B cell (primary cell): ENCODE measurements at regions not wholly inside any gene's neighbourhood (a gene's known extent, or its start where the extent isn't known, plus 50 kb on each side); places are given as distances from the start of the nearest gene placed in this dataset.

ENCODE experiments used
- ATAC-seq: fragments of 200-7000 bp; cut with Tn5 transposase; one replicate; pipeline ENCODE4 v1.10.0; 2021; ENCODE audit warnings: low read depth, mild to moderate bottlenecking, moderate number of reproducible peaks, moderate library complexity
- CTCF ChIA-PET: fragments of 350-600 bp; sonication (Branson Sonifier 250); formaldehyde crosslinking; loops from one replicate; lab custom pipeline; 2021; ENCODE audit warnings: antibody characterized with exemption, inconsistent platforms; lab: Charles Lee
- POLR2A ChIA-PET: fragments of 350-600 bp; sonication (Branson Sonifier 250); formaldehyde crosslinking; loops from one replicate; lab custom pipeline; 2021; ENCODE audit warnings: antibody characterized with exemption; lab: Charles Lee
- DNase-seq: peaks from one replicate; pipeline ENCODE4 v3.0.0; 2013
- H2AFZ ChIP-seq: 2 replicates; pipeline ENCODE4 v1.6.1; 2012; ENCODE audit warnings: mild to moderate bottlenecking, low read depth, low read length; ENCODE audit not compliant: insufficient read depth, poor library complexity, severe bottlenecking
- H3K27ac ChIP-seq, 2 donors: 1 replicate in 1 of 2; 2 replicates in 1 of 2; pipeline ENCODE4 v1.5.1; 2012 to 2013; ENCODE audit warnings: low read length in 2 of 2, mild to moderate bottlenecking in 2 of 2, moderate library complexity in 1 of 2
- H3K27me3 ChIP-seq, 4 experiments: fragments of 200-600 bp in 1 of 4; sonication (generic) in 1 of 4; replicated peaks in 1 of 4; 1 replicate in 2 of 4; 2 replicates in 2 of 4; pipeline versions ENCODE4 v1.6.1 to v1.7.0; 2013 to 2016; ENCODE audit warnings: low read length in 3 of 4, mild to moderate bottlenecking in 2 of 4, mixed read lengths in 1 of 4, moderate library complexity in 1 of 4; ENCODE audit not compliant: insufficient read depth in 4 of 4, control insufficient read depth in 3 of 4; ENCODE audit errors: control extremely low read depth in 1 of 4
- H3K36me3 ChIP-seq, 2 experiments: replicated peaks in 1 of 2; 1 replicate in 1 of 2; 2 replicates in 1 of 2; pipeline versions ENCODE4 v1.6.1 to v1.7.1; 2013; ENCODE audit warnings: low read length in 1 of 2; ENCODE audit not compliant: insufficient read depth in 2 of 2, control insufficient read depth in 1 of 2; ENCODE audit errors: control extremely low read depth in 1 of 2, extremely low read depth in 1 of 2
- H3K4me1 ChIP-seq, 2 donors: fragments of 200-600 bp in 1 of 2; sonication (generic) in 1 of 2; 1 replicate in 1 of 2; 2 replicates in 1 of 2; pipeline versions ENCODE4 v1.5.1 to v1.6.1; 2013 to 2017; ENCODE audit warnings: low read length in 2 of 2; ENCODE audit not compliant: control insufficient read depth in 2 of 2, insufficient read depth in 2 of 2
- H3K4me2 ChIP-seq: replicated peaks from 2 replicates; pipeline ENCODE3; 2012; ENCODE audit warnings: mild to moderate bottlenecking, low read depth, low read length; ENCODE audit not compliant: poor library complexity, severe bottlenecking
- H3K4me3 ChIP-seq, 5 experiments: fragments of 200-600 bp in 1 of 5; sonication (generic) in 1 of 5; 1 replicate in 3 of 5; 2 replicates in 2 of 5; pipeline versions ENCODE4 v1.5.1 to v1.7.0; 2011 to 2016; ENCODE audit warnings: low read length in 4 of 5, mild to moderate bottlenecking in 4 of 5, low read depth in 2 of 5, control low read depth in 1 of 5, moderate library complexity in 1 of 5; ENCODE audit not compliant: insufficient read depth in 1 of 5; ENCODE audit errors: control extremely low read depth in 1 of 5, extremely low read depth in 1 of 5
- H3K79me2 ChIP-seq: fragments of 200-600 bp; sonication (generic); one replicate; pipeline ENCODE4 v1.6.0; 2016; ENCODE audit warnings: low read length; ENCODE audit not compliant: control insufficient read depth, insufficient read depth
- H3K9ac ChIP-seq: fragments of 200-600 bp; sonication (generic); 2 replicates; pipeline ENCODE4 v1.6.1; 2017; ENCODE audit warnings: mild to moderate bottlenecking, low read length, moderate library complexity
- H3K9me3 ChIP-seq, 3 donors: one replicate each; pipeline versions ENCODE4 v1.6.1 to v1.7.1; 2013; ENCODE audit warnings: low read length in 2 of 3; ENCODE audit not compliant: control insufficient read depth in 2 of 3, insufficient read depth in 1 of 3; ENCODE audit errors: control extremely low read depth in 1 of 3
- H4K20me1 ChIP-seq: 2 replicates; pipeline ENCODE4 v1.6.0; 2012; ENCODE audit warnings: mild to moderate bottlenecking, low read length; ENCODE audit not compliant: insufficient read depth, control insufficient read depth, poor library complexity, severe bottlenecking
- H3K27ac Mint-ChIP-seq: one replicate; pipeline ENCODE4 v1.8.0; 2021; ENCODE audit warnings: mixed read lengths
- H3K27me3 Mint-ChIP-seq: one replicate; pipeline ENCODE4 v1.8.0; 2021; ENCODE audit warnings: mixed read lengths
- H3K4me1 Mint-ChIP-seq: one replicate; pipeline ENCODE4 v1.8.0; 2021; ENCODE audit warnings: mixed read lengths
- H3K4me3 Mint-ChIP-seq: one replicate; pipeline ENCODE4 v1.8.0; 2021; ENCODE audit warnings: mixed read lengths
- H3K9me3 Mint-ChIP-seq: one replicate; pipeline ENCODE4 v1.8.0; 2022; ENCODE audit warnings: mixed read lengths; ENCODE audit not compliant: insufficient read depth
- CTCF ChIP-seq: fragments of 200-600 bp; IDR thresholded peaks from one replicate; pipeline ENCODE4 v1.8.0; 2022; ENCODE audit warnings: antibody characterized with exemption, mild to moderate bottlenecking
- EZH2 ChIP-seq: IDR thresholded peaks from 2 replicates; pipeline ENCODE4 v1.6.1; 2012; ENCODE audit warnings: borderline replicate concordance, low read depth, mild to moderate bottlenecking, moderate library complexity, low read length; ENCODE audit not compliant: insufficient read depth, poor library complexity, severe bottlenecking
- WGBS: methylation state at CpG from one replicate; pipeline ENCODE4 v1.1.5; 2013; ENCODE audit warnings: missing lambda C conversion rate; ENCODE audit not compliant: insufficient coverage; 5-methylcytosine and 5-hydroxymethylcytosine counted together
- intact Hi-C: fragments of 100-400 bp; cut with micrococcal nuclease; formaldehyde crosslinking; loops from one replicate; pipeline ENCODE4 v1.10.0; 2022

DNA sequence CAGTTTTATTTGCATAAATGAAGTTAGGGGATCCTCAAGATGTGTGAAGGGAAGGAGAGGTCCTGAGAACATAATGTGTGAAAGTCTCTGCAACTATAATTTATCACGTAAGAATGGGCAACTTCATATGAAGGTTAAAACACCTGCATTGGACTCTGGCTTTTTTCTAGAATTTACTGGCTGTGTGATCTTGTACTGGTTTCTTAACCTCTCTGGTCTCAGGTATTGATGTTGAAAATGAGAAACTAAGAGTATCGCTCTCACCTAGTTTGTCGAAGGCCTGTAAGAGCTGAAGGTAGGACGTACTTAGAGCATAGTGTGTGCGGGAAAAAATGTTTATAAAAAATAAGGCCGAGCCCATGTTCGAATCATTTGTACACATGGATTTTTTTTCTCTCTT is 280.5 kb downstream of the ICE1 start:
- Mint-ChIP-seq H3K27ac (no peak overlapping the region), H3K27me3 (peaks cover 6% of the 10 kb centered on the region), H3K4me1 (no peaks in the 10 kb centered on the region), H3K4me3 (no peak overlapping the region), H3K9me3 (no peaks in the 10 kb centered on the region)
- ChIA-PET CTCF (interaction anchor here (0.7 kb wide), 1 partner anchor 11 kb away, joined by 3 read pairs; no protein-coding TSS in a partner anchor), POLR2A (no interaction called here)
- Histone ChIP-seq H3K79me2 (no peaks in the 10 kb centered on the region), H2AFZ (no peak overlapping the region), H3K4me2 (no peak overlapping the region), H3K36me3 (no peaks in the 10 kb centered on the region), H3K27me3 (no peaks in the 10 kb centered on the region), H3K9ac (no peak overlapping the region), H3K27ac (no peak overlapping the region), H3K9me3 (peaks cover 0 to 6% (median 0%) of the 10 kb centered on the region in 3 donors), H3K4me3 (no peak overlapping the region), H3K4me1 (no peaks in the 10 kb centered on the region), H4K20me1 (no peaks in the 10 kb centered on the region)
- WGBS: 98% methylated on average over 7 of the region's 7 CpGs
- intact Hi-C loops: no loop called here
- TF ChIP-seq CTCF: no peak
- TF ChIP-seq EZH2: no peak
- DNase-seq (no peak), ATAC-seq (no peak)

DNA sequence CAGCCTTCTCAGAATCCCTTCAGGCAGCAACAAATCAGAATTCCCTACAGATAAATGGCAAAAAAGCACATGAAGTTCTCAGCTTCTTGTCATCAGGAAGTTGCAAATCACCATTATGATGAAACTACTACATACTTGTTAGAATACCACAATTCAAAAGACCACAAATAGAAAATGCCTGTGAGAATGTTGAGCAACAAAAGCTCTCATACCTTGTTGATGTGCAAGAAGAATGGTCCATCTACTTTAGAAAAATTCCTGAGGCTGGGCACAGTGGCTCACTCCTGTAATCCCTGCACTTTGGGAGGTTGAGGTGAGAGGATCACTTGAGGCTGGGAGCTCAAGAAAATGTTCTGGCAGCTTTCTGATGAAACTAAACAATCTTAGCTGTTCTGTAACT is 278.1 kb downstream of the ICE1 start:
- Histone ChIP-seq H4K20me1 (no peaks in the 10 kb centered on the region), H3K27ac (no peak overlapping the region), H3K9me3 (peaks cover 0 to 6% (median 2%) of the 10 kb centered on the region in 3 donors), H3K4me3 (no peak overlapping the region), H3K27me3 (no peaks in the 10 kb centered on the region), H3K4me2 (no peak overlapping the region), H3K9ac (no peak overlapping the region), H3K36me3 (no peaks in the 10 kb centered on the region), H3K4me1 (no peaks in the 10 kb centered on the region), H3K79me2 (no peaks in the 10 kb centered on the region), H2AFZ (no peak overlapping the region)
- Mint-ChIP-seq H3K4me3 (no peak overlapping the region), H3K9me3 (no peaks in the 10 kb centered on the region), H3K27ac (no peak overlapping the region), H3K27me3 (peaks cover 6% of the 10 kb centered on the region), H3K4me1 (no peaks in the 10 kb centered on the region)
- no peak for ATAC-seq
- CTCF ChIA-PET: no interaction called here
- intact Hi-C loops: no loop called here
- DNase-seq: no peak
- POLR2A ChIA-PET: interaction anchor here (0.6 kb wide), 1 partner anchor 52 kb away, joined by 3 read pairs; no protein-coding TSS in a partner anchor
- no peak for TF ChIP-seq EZH2
- TF ChIP-seq CTCF: no peak
